ENCODE measurements at regions not wholly inside any gene's neighbourhood (a gene's known extent, or its start where the extent isn't known, plus 50 kb on each side); places are given as distances from the start of the nearest gene placed in this dataset.

- Histone ChIP-seq H2AFZ (ENCODE audit: low read length) (no peak overlapping the region), H3K27me3 (ENCODE audit: control insufficient read depth in 1 of 2, insufficient read depth in 2 of 2, low read length in 2 of 2) (no peaks in the 10 kb centered on the region), H3K27ac (ENCODE audit: extremely low read length, insufficient read depth, low read length) (no peak overlapping the region), H4K20me1 (ENCODE audit: insufficient read depth, low read length) (no peaks in the 10 kb centered on the region), H3K4me3 (replicated peaks in 1 of 3; ENCODE audit: insufficient read depth in 1 of 3, low read depth in 2 of 3, low read length in 3 of 3) (no peak overlapping the region), H3K79me2 (ENCODE audit: insufficient read depth, low read length) (no peaks in the 10 kb centered on the region), H3K9ac (ENCODE audit: insufficient read depth, low read depth, low read length) (no peak overlapping the region), H3K9me3 (ENCODE audit: low read length) (no peaks in the 10 kb centered on the region), H3K36me3 (replicated peaks in 1 of 2; ENCODE audit: control insufficient read depth in 1 of 2, insufficient read depth in 2 of 2, low read length in 2 of 2) (no peaks in the 10 kb centered on the region), H3K4me2 (ENCODE audit: low read depth, low read length) (no peak overlapping the region), H3K4me1 (ENCODE audit: insufficient read depth, low read length) (no peaks in the 10 kb centered on the region)
- ATAC-seq = no peak
- in situ Hi-C loops (cut with HindIII; ENCODE audit: extremely low pct_ligation_motif_present, low pct_unique_long_range_greater_than_20kb) (no loop called here), intact Hi-C loops (cut with micrococcal nuclease; ENCODE audit: unreplicated experiment) (no loop called here)
- no peak for DNase-seq (ENCODE audit: low spot score)
- no peak for FAIRE-seq
- CTCF ChIA-PET (ENCODE audit: low intra/inter-chr PET ratio, low total read pairs) = no interaction called here
- no TSS peak for BruUV-seq (replicated peaks)
- TF ChIP-seq ZBTB38 (CRISPR knock-in tag; IDR thresholded peaks at IDR 0.05) = no peak
- no peak for TF ChIP-seq ZNF282 (IDR thresholded peaks at IDR 0.05; ENCODE audit: partially characterized antibody)
- TF ChIP-seq, protein P1, sequence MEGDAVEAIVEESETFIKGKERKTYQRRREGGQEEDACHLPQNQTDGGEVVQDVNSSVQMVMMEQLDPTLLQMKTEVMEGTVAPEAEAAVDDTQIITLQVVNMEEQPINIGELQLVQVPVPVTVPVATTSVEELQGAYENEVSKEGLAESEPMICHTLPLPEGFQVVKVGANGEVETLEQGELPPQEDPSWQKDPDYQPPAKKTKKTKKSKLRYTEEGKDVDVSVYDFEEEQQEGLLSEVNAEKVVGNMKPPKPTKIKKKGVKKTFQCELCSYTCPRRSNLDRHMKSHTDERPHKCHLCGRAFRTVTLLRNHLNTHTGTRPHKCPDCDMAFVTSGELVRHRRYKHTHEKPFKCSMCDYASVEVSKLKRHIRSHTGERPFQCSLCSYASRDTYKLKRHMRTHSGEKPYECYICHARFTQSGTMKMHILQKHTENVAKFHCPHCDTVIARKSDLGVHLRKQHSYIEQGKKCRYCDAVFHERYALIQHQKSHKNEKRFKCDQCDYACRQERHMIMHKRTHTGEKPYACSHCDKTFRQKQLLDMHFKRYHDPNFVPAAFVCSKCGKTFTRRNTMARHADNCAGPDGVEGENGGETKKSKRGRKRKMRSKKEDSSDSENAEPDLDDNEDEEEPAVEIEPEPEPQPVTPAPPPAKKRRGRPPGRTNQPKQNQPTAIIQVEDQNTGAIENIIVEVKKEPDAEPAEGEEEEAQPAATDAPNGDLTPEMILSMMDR (CRISPR knock-in tag; IDR thresholded peaks at IDR 0.05) = no peak
- no peak for TF ChIP-seq XBP1 (CRISPR knock-in tag; IDR thresholded peaks at IDR 0.05)
- TF ChIP-seq ZNF569 (CRISPR knock-in tag; IDR thresholded peaks at IDR 0.05; ENCODE audit: borderline replicate concordance) = no peak
- TF ChIP-seq LCORL (IDR thresholded peaks at IDR 0.05) = peak; percentile 78
- TF ChIP-seq LCORL (CRISPR knock-in tag; IDR thresholded peaks at IDR 0.05) = no peak
- no peak for TF ChIP-seq ZNF263 (CRISPR knock-in tag; IDR thresholded peaks at IDR 0.05)
- TF ChIP-seq ZNF773 (CRISPR knock-in tag; IDR thresholded peaks at IDR 0.05; ENCODE audit: borderline replicate concordance) = no peak
- no peak for TF ChIP-seq SP4 (CRISPR knock-in tag; IDR thresholded peaks at IDR 0.05)
- WGBS (ENCODE audit: low lambda C conversion rate) = 58% methylated on average over 3 of the region's 3 CpGs
- POLR2A ChIA-PET = no interaction called here
These were observed 54.9 kb downstream of the PLEKHG1 start for GRCh38 chr6:150654608-150655007.

All from HepG2 (cell line).